ENCODE measurements at regions not wholly inside any gene's neighbourhood (a gene's known extent, or its start where the extent isn't known, plus 50 kb on each side); places are given as distances from the start of the nearest gene placed in this dataset.
"Not testable (repeated sequence)": the region's sequence is repeated elsewhere in the genome, so short reads cannot be mapped to it uniquely, and the experiment has no call there.

GRCh38 chr13:39932514-39932913, 277.1 kb downstream of the COG6 start:
- TF ChIP-seq ZNF274 (IDR thresholded peaks at IDR 0.05; ENCODE audit: low read depth, low read length); YY1 (IDR thresholded peaks at IDR 0.05; ENCODE audit: insufficient read depth, insufficient read length): not testable (repeated sequence)
